Islet precursor cell (in vitro differentiated cells): ENCODE measurements at regions not wholly inside any gene's neighbourhood (a gene's known extent, or its start where the extent isn't known, plus 50 kb on each side); places are given as distances from the start of the nearest gene placed in this dataset.

Experiments used
- DNase-seq: peaks from one replicate; pipeline ENCODE4 v3.0.0-alpha.2; 2018

DNA sequence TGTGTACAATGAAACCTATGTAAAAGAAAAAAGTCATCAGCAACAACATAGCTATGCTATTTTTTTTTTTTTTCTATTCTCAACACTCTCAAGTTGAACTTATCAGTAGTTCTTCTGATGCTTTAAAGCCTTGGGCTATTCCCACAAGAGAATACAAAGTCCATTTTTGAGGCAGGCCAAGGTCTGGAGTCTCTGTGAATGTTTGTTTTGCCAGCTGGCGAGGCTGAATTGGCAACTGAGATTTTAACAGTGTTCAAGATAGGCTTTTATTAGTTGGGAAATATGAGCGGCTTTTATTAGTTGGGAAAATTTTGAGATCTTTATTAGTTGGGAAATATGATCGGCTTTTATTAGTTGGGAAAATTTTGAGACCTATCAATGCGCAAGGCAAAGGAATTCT is 336.6 kb downstream of the SLITRK2 start:
- no peak for DNase-seq

DNA sequence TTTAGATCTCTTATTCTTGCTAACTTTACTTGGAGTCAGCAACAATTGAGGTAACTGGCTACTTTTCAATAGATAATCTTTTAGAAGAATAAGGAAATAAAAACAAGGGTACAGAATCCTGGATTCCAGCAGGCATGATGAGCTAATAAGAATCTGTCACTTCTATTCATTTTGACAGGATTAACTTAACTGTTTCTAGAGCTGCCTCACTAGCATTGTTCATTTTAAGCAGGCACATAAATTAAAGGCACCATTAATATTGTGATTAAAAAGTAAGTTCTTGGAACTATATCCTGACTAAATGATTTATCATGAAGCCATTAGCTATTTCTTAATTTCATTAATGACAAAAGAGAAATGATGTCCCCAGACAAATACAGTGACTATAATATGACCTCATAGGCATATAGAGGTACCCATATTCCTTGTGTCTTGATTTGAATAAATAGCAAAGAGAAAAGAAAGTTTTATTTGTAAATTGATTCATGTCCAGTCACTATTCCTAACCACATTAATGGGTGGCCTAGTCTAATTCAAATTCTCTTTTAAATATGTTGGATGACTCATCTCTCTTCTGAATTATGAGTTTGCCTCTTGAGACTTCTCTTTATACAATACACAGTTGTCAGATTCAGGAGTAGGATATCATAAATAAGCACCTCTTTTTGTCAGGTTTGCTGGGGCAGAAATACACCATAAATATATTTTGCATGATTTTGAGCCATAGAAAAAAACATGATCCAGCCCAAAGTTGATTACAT is 343.0 kb downstream of the SLITRK2 start:
- DNase-seq, result no peak

DNA sequence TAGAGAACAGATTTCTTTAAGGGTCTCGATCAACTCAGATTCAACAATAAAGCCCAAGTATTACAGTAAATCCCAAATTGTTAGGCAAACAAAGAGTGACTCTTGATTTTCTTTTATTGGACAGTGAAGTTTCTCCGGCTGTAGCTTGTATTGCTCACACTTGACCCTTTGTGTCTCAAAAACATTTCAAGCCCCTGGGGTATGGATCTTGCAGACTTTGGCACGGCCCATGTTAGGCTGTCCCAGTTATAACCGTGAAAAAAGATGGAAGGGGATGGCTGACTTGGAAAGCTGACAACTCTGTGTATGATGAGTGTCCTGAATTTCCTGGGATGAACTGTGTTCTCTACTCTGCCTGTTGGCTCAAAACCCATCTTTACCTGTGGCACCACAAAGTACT is 356.1 kb downstream of the SLITRK2 start:
- no peak for DNase-seq

DNA sequence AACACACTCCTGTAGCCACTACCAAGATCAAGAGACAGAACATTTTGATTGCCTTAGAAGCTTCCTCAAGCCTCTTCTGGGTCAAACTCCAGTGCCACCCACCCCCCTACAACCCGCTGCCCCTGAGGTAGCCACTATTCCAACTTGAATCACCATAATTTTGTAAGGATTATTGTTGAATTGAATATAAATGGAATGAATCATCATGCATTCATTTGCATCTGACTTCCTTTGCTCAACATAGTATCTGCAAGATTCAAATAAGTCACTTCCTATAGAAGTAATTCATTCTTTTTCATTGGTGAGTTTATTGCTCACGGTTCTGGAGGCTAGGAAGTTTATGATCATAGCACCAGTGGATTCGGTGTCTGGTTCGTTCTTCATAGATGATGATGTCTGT is 364.2 kb downstream of the SLITRK2 start:
- DNase-seq, result no peak

DNA sequence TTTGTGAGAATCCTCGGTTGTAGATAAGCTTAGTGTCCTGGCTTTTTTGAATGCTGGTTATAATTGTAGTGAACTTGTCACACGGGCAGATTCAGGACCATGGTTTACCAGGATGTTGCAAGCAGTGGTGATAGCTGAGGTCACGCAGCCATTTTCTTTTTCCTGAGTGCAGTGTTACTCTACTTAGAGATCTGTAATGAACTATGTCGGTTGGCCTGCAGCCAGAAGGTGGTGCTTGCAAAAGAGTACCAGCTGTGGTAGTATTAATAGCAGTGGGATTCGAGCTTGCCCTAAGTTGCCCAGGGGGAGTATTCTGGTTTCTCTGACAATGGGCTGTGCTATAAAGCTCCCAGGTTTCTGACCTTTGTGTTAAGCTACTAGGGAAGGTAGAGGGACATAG is 368.9 kb downstream of the SLITRK2 start:
- no peak for DNase-seq

DNA sequence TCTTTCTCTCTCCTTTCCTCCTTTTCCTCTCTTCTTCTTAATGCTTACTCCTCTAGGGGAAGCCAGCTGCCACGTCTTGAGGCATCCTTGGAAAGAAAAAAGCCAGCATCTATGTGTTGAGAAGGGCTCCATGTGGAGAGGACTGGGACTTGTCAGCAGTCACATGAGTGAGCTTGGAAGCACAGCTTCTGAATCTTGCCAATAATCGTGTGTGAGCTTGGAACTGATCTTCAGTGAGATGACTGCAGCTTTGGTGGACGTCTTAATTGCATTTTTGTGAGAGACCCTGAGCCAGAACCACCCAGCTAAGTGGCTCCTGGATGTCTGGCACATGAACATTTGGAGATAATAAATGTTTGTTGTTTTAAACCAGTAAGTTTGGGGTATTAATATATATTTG is 371.7 kb downstream of the SLITRK2 start:
- DNase-seq, result no peak

DNA sequence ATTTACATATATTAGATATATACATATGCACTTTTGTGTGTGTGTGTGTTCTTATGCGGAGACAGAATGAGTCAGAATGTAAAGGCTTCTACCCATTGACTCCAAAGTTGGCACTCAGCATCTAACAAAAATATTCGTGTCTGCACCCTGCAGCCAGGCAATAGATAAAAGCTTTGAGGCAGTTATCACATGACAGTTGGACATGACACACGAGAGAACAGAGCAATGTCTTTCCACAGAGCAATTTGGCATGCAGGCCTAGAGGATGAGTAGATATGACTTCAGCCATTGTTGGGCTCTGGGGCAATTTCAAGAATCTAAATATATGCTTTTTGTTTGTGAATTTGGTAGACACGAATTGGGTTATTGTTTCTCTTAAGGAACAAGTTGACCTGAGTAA is 391.2 kb downstream of the SLITRK2 start:
- no peak for DNase-seq

DNA sequence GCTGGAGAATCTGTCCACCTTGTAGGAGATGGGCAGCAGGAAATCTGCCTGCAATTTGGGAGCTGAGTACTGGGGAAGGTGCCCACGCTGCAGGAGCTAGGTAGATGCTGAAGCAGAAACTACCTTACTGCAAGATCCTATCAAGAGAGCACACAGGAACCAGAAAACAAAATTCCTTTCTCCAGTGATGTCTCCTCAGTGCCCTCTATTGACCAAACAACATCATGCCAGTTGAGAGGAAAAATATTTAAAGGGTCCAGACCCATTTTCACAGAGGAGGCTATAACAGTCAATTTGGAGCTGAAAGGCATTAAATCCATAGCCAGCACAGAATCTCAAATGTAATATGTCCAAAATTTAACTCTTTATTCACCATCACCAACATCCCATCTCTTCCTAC is 406.8 kb downstream of the SLITRK2 start:
- no peak for DNase-seq

DNA sequence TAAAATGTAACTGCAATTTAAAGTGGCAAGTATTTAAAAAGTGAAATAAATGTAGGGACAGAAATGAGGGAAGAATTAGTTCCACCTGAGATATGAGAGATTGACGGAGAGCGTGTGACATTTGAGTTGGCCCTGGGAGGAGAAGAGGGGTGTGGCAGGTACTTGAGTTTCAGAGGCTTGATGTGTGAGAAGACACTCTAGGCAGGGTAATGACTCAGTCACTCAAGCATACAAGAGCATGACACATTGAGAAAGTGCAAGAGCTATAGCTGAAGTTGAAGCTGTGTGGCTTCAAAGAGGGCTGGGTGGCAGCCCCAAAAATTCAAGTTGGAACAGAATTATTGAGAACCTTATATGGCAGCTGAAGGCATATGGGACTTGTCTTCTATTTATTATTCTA is 420.5 kb downstream of the SLITRK2 start:
- no peak for DNase-seq

DNA sequence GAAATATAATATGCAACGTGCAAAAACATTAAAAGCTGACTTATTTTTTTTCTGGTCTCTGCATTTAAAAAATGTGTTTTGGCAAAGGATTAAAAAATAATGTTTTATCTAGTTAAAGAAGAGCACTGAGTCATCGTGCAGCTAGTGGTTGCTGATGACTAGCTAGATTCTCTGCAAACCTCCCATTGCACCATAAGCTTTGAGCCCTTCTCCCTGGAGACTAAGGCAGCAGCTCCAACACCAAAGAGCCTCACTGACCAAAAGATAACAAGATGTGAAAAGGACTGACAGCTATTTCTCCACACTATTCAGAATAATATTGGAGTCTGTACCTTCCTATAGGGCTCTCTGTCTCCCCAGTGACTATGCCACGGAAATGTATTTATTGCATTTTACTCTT is 424.3 kb downstream of the SLITRK2 start:
- DNase-seq, result no peak

DNA sequence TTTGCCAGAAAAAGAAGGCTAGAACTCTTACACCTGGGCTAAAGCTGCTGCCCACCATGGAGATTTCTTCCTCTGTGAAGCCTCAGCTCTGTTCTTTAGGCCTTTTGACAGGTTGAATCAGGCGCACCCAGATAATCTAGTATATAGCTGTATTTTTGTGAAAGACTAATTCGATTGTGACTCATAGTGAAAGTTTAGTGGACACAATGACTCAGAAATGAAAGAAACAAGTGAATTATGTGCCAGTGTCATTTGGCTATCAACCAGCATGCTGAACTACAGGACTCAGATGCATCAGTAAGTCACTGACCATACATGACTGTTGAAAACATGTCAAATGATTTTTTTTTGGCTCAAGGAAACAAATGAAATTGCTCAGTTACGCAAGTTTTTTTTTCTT is 425.4 kb downstream of the SLITRK2 start:
- DNase-seq, result no peak

DNA sequence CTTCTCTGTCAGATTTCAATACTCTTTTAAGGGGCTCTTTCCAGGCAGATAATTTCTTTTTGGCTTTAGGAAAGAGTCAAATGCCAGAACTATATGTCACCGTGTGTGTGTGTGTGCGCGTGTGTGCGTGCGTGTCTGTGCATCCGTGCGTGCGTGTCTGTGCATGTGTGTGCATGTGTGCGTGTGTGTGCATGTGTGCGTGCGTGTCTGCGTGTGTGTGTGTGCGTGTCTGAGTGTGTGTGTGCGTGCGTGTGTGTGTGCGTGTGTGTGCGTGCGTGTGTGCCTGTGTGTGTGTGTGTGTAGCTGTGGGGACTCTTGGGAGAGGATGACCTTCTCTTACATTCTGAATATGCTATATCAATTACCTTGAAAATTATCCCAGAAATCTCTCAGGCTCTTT is 441.6 kb downstream of the SLITRK2 start:
- no peak for DNase-seq

DNA sequence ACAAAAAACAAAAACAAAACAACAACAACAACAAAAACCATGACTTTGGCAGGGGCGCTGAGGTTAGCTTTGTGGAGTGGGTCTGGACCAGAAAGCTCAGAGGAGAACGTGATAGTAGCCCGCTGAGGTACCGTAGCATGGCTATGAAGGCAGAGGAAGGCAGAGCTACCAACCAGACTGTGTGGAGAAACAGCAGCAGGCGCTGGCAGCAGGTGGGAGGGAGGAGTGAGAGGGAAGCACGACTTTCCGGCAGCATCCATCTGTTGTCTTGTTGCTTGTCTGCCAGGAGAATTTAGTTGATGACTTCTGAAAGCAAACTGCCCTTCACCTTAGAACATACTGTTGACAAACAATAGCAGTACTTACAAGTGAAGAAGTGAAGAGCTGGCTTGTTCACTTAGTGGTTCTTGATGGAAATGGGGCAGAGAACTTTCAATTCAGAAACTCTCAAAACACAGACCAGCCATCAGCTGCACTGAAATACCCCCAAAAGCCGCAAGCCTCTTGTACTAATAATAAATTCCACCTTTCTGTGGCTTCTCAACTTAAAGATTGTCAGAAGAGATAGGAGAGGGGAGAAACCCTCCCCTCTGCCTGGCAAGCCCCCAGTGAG is 447.2 kb downstream of the SLITRK2 start:
- DNase-seq, result no peak

DNA sequence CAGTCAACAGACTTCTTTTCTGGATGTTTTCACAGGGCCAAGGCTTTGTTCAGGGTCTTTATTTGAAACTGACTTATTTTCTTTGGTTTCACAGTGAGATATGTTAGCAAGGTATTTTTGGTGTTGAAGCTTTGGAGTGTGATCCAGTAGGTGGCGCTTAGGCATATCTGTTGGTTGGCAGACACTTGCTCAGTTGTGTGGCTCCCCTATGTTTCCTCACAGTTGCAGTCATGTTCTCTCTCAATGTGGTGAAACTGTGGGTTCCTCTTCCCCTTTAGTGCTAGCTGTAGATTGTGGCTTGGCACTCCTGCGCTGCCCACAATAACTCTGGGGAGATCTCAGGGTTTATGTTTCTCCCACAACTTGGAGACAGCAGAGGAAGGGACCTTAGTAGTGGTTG is 460.8 kb downstream of the SLITRK2 start:
- DNase-seq, result peak; percentile 43
